ENCODE measurements at regions not wholly inside any gene's neighbourhood (a gene's known extent, or its start where the extent isn't known, plus 50 kb on each side); places are given as distances from the start of the nearest gene placed in this dataset.

DNA sequence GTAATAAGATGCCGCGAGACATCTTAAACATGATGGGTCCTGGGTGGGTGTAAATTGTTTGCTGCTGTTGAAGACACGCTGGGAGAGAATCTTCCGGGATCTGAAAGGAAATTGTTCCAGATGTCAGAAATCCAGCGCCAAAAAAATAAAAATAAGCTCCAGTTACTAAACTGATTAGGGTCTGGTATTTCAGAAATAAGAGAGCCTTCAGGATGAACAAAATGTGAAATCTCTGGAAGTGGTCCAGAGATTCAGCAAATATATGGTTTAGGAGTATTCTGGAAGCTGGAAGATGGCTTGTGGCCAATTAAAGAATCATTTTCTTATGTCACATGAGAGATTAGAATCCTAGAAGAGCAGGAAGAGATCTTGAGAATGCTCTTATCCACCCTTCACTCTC is 75.8 kb upstream of the NHS start:
- no peak overlapping the region for H3K4me3 ChIP-seq (ENCODE audit: low read length)
- no peak overlapping the region for H3K27ac ChIP-seq (ENCODE audit: low read depth in 1 of 2, low read length in 2 of 2)
- intact Hi-C loops (cut with DNase I, micrococcal nuclease): no loop called here
- Mint-ChIP-seq H3K9me3 (no peaks in the 10 kb centered on the region), H3K4me1 (ENCODE audit: low read depth) (no peaks in the 10 kb centered on the region), H3K27me3 (no peaks in the 10 kb centered on the region), H3K27ac (no peak overlapping the region), H3K4me3 (no peak overlapping the region), H3K36me3 (ENCODE audit: low read depth) (no peaks in the 10 kb centered on the region)
- TF ChIP-seq, protein P1, sequence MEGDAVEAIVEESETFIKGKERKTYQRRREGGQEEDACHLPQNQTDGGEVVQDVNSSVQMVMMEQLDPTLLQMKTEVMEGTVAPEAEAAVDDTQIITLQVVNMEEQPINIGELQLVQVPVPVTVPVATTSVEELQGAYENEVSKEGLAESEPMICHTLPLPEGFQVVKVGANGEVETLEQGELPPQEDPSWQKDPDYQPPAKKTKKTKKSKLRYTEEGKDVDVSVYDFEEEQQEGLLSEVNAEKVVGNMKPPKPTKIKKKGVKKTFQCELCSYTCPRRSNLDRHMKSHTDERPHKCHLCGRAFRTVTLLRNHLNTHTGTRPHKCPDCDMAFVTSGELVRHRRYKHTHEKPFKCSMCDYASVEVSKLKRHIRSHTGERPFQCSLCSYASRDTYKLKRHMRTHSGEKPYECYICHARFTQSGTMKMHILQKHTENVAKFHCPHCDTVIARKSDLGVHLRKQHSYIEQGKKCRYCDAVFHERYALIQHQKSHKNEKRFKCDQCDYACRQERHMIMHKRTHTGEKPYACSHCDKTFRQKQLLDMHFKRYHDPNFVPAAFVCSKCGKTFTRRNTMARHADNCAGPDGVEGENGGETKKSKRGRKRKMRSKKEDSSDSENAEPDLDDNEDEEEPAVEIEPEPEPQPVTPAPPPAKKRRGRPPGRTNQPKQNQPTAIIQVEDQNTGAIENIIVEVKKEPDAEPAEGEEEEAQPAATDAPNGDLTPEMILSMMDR (IDR thresholded peaks at IDR 0.05): no peak
- ChIA-PET CTCF (no interaction called here), POLR2A (no interaction called here)
- ATAC-seq (ENCODE audit: poor library complexity): no peak
- no peaks in the 10 kb centered on the region for H3K4me1 ChIP-seq (ENCODE audit: insufficient read depth, low read length)
- H3K27me3 ChIP-seq (ENCODE audit: control insufficient read depth in 1 of 2, insufficient read depth in 2 of 2, low read length in 2 of 2): no peaks in the 10 kb centered on the region
- no peaks in the 10 kb centered on the region for H3K36me3 ChIP-seq (ENCODE audit: insufficient read depth, low read length)
- DNase-seq: no peak
- no peaks in the 10 kb centered on the region for H3K9me3 ChIP-seq (ENCODE audit: control insufficient read depth in 1 of 2, insufficient read depth in 1 of 2, low read length in 2 of 2)

DNA sequence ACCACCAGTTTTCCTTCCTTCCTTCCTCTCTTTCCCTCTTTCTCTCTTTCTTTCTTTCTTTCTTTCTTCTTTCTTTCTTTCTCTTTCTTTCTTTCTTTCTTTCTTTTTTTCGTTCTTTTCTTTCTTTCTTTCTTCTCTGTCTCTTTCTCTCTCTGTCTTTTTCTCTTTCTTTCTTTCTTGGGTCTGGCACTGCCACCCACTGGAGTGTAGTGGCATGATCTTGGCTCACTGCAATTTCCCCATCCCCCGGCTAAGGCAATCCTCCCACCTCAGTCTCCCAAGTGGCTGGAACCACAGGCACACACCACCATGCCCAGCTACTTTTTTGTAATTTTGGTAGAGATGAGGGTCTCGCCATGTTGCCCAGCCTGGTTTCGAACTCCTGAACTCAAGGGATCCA is 51.6 kb upstream of the NHS start:
- TF ChIP-seq, protein P1 (IDR thresholded peaks at IDR 0.05): no peak
- Mint-ChIP-seq H3K27me3 (no peaks in the 10 kb centered on the region), H3K36me3 (ENCODE audit: low read depth) (no peaks in the 10 kb centered on the region), H3K4me3 (no peak overlapping the region), H3K9me3 (peaks cover 2% of the 10 kb centered on the region), H3K4me1 (ENCODE audit: low read depth) (no peaks in the 10 kb centered on the region), H3K27ac (no peak overlapping the region)
- H3K9me3 ChIP-seq (ENCODE audit: control insufficient read depth in 1 of 2, insufficient read depth in 1 of 2, low read length in 2 of 2): no peaks in the 10 kb centered on the region
- H3K4me3 ChIP-seq (ENCODE audit: low read length): no peak overlapping the region
- intact Hi-C loops (cut with DNase I, micrococcal nuclease): no loop called here
- no peaks in the 10 kb centered on the region for H3K36me3 ChIP-seq (ENCODE audit: insufficient read depth, low read length)
- H3K4me1 ChIP-seq (ENCODE audit: insufficient read depth, low read length): no peaks in the 10 kb centered on the region
- DNase-seq: no peak
- H3K27ac ChIP-seq (ENCODE audit: low read depth in 1 of 2, low read length in 2 of 2): no peak overlapping the region
- no peak for ATAC-seq (ENCODE audit: poor library complexity)
- ChIA-PET POLR2A (no interaction called here), CTCF (no interaction called here)
- no peaks in the 10 kb centered on the region for H3K27me3 ChIP-seq (ENCODE audit: control insufficient read depth in 1 of 2, insufficient read depth in 2 of 2, low read length in 2 of 2)
